SHP77 (cell line): ENCODE measurements at regions not wholly inside any gene's neighbourhood (a gene's known extent, or its start where the extent isn't known, plus 50 kb on each side); places are given as distances from the start of the nearest gene placed in this dataset.

ENCODE experiments used
- DNase-seq, 2 experiments: peaks; one replicate each; lab custom pipeline; 2025; lab: John Stamatoyannopoulos, UW

- DNase-seq = no peak
These were observed 558.9 kb downstream of the REEP3 start for GRCh38 chr10:64080071-64080470.

- DNase-seq = no peak
These were observed 560.8 kb downstream of the REEP3 start for GRCh38 chr10:64081947-64082482.

GRCh38 chr10:64086083-64086767 is 565.0 kb downstream of the REEP3 start:
- no peak for DNase-seq

- no peak for DNase-seq
These were observed 568.4 kb downstream of the REEP3 start for GRCh38 chr10:64089648-64090047.

GRCh38 chr10:64090865-64091264 is 569.7 kb downstream of the REEP3 start:
- DNase-seq = no peak

GRCh38 chr10:64091897-64092296 is 570.7 kb downstream of the REEP3 start:
- DNase-seq = no peak

- DNase-seq = no peak
These were observed 572.1 kb downstream of the REEP3 start for GRCh38 chr10:64093304-64093703.

- DNase-seq = no peak
These were observed 572.8 kb downstream of the REEP3 start for GRCh38 chr10:64093946-64094535.

GRCh38 chr10:64096941-64097340 is 575.7 kb downstream of the REEP3 start:
- no peak for DNase-seq

GRCh38 chr10:64097391-64098122 is 576.4 kb downstream of the REEP3 start:
- DNase-seq = no peak

- no peak for DNase-seq
These were observed 577.8 kb downstream of the REEP3 start for GRCh38 chr10:64098994-64099393.

GRCh38 chr10:64101606-64102263 is 580.5 kb downstream of the REEP3 start:
- DNase-seq = no peak

GRCh38 chr10:64102264-64102633 is 581.0 kb downstream of the REEP3 start:
- no peak for DNase-seq

- no peak for DNase-seq
These were observed 581.7 kb downstream of the REEP3 start for GRCh38 chr10:64102916-64103315.

GRCh38 chr10:64103750-64104470 is 582.7 kb downstream of the REEP3 start:
- no peak for DNase-seq

GRCh38 chr10:64109926-64110495 is 588.8 kb downstream of the REEP3 start:
- no peak for DNase-seq

GRCh38 chr10:64112701-64113355 is 591.6 kb downstream of the REEP3 start:
- DNase-seq = no peak

- no peak for DNase-seq
These were observed 592.2 kb downstream of the REEP3 start for GRCh38 chr10:64113375-64113774.

GRCh38 chr10:64113792-64114191 is 592.6 kb downstream of the REEP3 start:
- no peak for DNase-seq

GRCh38 chr10:64115471-64115870 is 594.3 kb downstream of the REEP3 start:
- no peak for DNase-seq
